ENCODE measurements at regions not wholly inside any gene's neighbourhood (a gene's known extent, or its start where the extent isn't known, plus 50 kb on each side); places are given as distances from the start of the nearest gene placed in this dataset.
A peak's percentile ranks its signal among the peaks of the same experiment; 100 is the strongest.
"Not testable (repeated sequence)": the region's sequence is repeated elsewhere in the genome, so short reads cannot be mapped to it uniquely, and the experiment has no call there.

DNA sequence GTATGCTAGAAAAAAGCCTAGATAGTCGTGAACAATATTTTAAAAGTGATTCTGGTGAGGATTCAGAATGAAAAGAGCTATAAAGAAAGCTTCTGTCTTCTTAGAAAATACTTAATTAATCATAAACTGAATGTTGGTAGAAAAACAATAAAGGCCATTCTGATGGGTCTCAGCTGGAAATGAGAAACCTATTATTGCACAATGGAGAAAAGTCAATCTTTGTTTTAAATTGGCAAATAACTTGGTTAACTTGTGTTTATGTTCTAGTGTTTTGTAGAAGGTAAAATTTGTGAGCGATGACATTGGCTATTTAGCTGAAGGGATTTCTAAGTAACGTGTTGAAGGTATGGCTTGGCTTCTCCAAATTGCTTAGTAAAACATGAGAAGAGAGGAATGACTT is 74.1 kb upstream of the TMED7 start:
- in situ Hi-C loops (cut with HindIII; ENCODE audit: low pct_unique_long_range_greater_than_20kb, low sequenced_read_pairs) = no loop called here
- no peak for DNase-seq (ENCODE audit: low read depth, low spot score)

- in situ Hi-C loops (cut with HindIII; ENCODE audit: low pct_unique_long_range_greater_than_20kb, low sequenced_read_pairs) = no loop called here
Measured at GRCh38 chr5:115696141-115696650, 70.4 kb upstream of the TMED7 start.

GRCh38 chr5:115695310-115695880 is 69.6 kb upstream of the TMED7 start:
- no peak for DNase-seq (ENCODE audit: low read depth, low spot score)
- in situ Hi-C loops (cut with HindIII; ENCODE audit: low pct_unique_long_range_greater_than_20kb, low sequenced_read_pairs) = no loop called here

More at GRCh38 chr5:115696141-115696650, 70.4 kb upstream of the TMED7 start:
- DNase-seq (ENCODE audit: low read depth, low spot score) = no peak

- in situ Hi-C loops (cut with HindIII; ENCODE audit: low pct_unique_long_range_greater_than_20kb, low sequenced_read_pairs) = not testable (repeated sequence)
Measured at GRCh38 chr5:115691814-115692213, 66.0 kb upstream of the TMED7 start.

DNA sequence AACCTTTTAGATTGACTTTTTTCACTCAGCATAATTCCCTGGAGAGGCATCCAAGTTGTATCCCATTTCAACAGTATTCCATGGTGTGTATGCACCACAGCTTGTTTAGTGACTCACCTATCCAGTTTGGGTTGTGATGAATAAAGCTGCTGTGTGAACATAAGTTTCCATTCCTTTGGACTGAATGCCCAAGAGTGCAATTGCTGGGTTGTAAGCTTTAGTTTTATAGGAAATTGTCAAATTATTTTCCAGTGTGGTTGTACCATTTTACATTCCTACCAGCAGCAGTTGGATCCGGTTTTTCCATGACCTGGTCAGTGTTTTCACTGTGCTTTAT is 60.9 kb upstream of the TMED7 start:
- in situ Hi-C loops (cut with HindIII; ENCODE audit: low pct_unique_long_range_greater_than_20kb, low sequenced_read_pairs) = no loop called here
- DNase-seq (ENCODE audit: low read depth, low spot score) = peak; percentile 22

More at GRCh38 chr5:115691814-115692213, 66.0 kb upstream of the TMED7 start:
- not testable (repeated sequence) for DNase-seq (ENCODE audit: low read depth, low spot score)

GRCh38 chr5:115686051-115686737 is 60.4 kb upstream of the TMED7 start:
- DNase-seq (ENCODE audit: low read depth, low spot score) = no peak
- in situ Hi-C loops (cut with HindIII; ENCODE audit: low pct_unique_long_range_greater_than_20kb, low sequenced_read_pairs) = no loop called here

DNA sequence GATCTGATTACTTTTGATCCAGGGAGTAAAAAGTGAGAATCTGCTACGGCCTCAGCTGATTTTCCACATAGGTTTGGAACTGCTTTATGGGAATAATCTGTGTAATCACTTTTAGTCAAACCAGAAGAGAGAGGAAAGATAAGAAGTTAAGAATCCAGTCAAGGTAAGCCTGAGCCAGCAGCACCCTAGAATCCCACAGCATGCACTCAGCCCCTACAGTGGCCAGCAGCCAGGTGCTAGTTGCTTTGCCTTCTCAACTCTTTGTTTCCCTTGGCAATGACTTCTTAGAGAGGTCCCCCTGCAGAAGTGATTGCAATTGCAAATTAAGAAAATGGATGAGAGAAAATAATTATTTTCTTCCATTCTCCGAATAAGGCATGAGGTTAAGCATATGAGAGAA is 59.7 kb upstream of the TMED7 start:
- no peak for DNase-seq (ENCODE audit: low read depth, low spot score)
- in situ Hi-C loops (cut with HindIII; ENCODE audit: low pct_unique_long_range_greater_than_20kb, low sequenced_read_pairs) = no loop called here

DNA sequence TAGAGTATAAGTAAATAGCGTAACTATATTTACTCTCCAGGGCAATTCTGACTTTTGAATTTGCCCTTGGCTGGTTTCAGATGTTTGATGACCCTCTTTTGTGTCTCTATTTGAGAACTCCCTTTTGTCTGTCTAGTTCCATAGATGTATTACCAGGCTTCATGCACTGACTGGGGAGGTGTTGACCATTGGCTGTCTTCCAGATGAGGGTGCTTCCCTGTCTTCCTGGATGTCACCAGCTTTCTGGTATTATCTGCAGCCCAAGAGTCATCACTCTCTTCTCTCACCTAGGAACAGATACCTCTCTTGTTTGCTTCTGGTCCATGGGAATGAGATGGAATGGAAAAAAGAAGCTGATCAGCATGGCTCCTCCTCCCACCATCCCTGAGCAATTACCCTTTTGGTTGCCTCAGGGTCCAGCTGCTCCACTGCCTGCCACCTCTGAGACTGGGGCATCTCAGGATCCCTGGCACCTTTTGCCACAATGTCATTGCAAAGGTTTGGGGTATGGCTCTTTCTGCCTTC is 58.7 kb upstream of the TMED7 start:
- in situ Hi-C loops (cut with HindIII; ENCODE audit: low pct_unique_long_range_greater_than_20kb, low sequenced_read_pairs) = no loop called here
- DNase-seq (ENCODE audit: low read depth, low spot score) = no peak

DNA sequence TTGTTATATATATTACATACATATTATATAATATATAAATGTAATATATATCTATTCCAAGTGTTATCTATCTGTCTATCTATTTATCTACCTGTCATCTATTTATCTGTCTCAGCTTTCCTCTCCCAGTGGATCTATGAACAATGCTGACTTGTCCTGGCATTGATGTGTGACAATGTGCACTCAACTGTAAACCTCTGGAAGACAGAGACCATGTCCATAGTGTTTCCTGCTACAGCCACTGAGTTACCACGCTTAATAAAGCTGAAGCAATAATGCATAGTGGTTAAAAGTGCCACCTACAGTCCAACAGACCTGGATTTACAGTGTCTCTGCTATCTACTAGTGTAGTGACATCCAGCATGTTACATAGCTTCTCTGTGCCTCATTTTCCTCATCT is 57.2 kb upstream of the TMED7 start:
- in situ Hi-C loops (cut with HindIII; ENCODE audit: low pct_unique_long_range_greater_than_20kb, low sequenced_read_pairs) = no loop called here
- no peak for DNase-seq (ENCODE audit: low read depth, low spot score)

Measured in SK-MEL-5 (cell line).